Thyroid gland (tissue), 4 donors: ENCODE measurements at regions not wholly inside any gene's neighbourhood (a gene's known extent, or its start where the extent isn't known, plus 50 kb on each side); places are given as distances from the start of the nearest gene placed in this dataset.

Source experiments
- DNase-seq, 2 donors: peaks; one replicate each; pipeline ENCODE4 v3.0.0-alpha.2; 2019
- H3K27ac ChIP-seq, 3 donors: fragments of 200-600 bp; sonication (generic); 1 replicate in 2 of 3; 2 replicates in 1 of 3; pipeline ENCODE4 v1.5.1; 2016 to 2019; ENCODE audit warnings: mild to moderate bottlenecking in 1 of 3, moderate library complexity in 1 of 3
- H3K27me3 ChIP-seq: fragments of 200-600 bp; sonication (generic); one replicate; pipeline ENCODE4 v1.5.1; 2019
- H3K36me3 ChIP-seq, 2 donors: fragments of 200-600 bp; sonication (generic); one replicate each; pipeline ENCODE4 v1.5.1; 2016 to 2019
- H3K4me1 ChIP-seq, 2 donors: fragments of 200-600 bp; sonication (generic); one replicate each; pipeline ENCODE4 v1.5.1; 2017 to 2019
- H3K4me3 ChIP-seq, 3 donors: fragments of 200-600 bp; sonication (generic); replicated peaks in 1 of 3; 1 replicate in 2 of 3; 2 replicates in 1 of 3; pipeline ENCODE4 v1.5.1; 2016; ENCODE audit warnings: mild to moderate bottlenecking in 1 of 3
- H3K9me3 ChIP-seq: fragments of 200-600 bp; sonication (generic); one replicate; pipeline ENCODE4 v1.5.1; 2017
- CTCF ChIP-seq, 6 experiments: fragments of 200-600 bp in 3 of 6; fragments of 450-650 bp in 3 of 6; sonication (generic) in 3 of 6; IDR thresholded peaks; one replicate each; pipeline ENCODE4 v1.5.1; 2016 to 2019; ENCODE audit warnings: antibody characterized with exemption in 6 of 6, mild to moderate bottlenecking in 2 of 6, inconsistent platforms in 1 of 6, moderate library complexity in 1 of 6
- POLR2A ChIP-seq, 2 donors: fragments of 450-650 bp; IDR thresholded peaks; one replicate each; pipeline ENCODE4 v1.6.1; 2017; ENCODE audit warnings: antibody characterized with exemption in 2 of 2, mild to moderate bottlenecking in 2 of 2, moderate library complexity in 1 of 2
- WGBS, 2 donors: methylation state at CpG; one replicate each; pipeline ENCODE4 v1.1.5; 2017; 5-methylcytosine and 5-hydroxymethylcytosine counted together
- intact Hi-C: fragments of 100-400 bp; cut with DNase I; formaldehyde crosslinking; loops from one replicate; pipeline ENCODE4 v1.15.1; 2023

GRCh38 chr18:991441-991840 is 86.8 kb downstream of the ADCYAP1 start:
- no peaks in the 10 kb centered on the region for H3K27me3 ChIP-seq
- H3K27ac ChIP-seq, result no peak overlapping the region
- WGBS, 2 donors, result 72 to 78% methylated on average over 2 of the region's 2 CpGs
- H3K36me3 ChIP-seq, result no peaks in the 10 kb centered on the region
- intact Hi-C loops, result no loop called here
- TF ChIP-seq CTCF (IDR thresholded peaks at IDR 0.05) (no peak), POLR2A (IDR thresholded peaks at IDR 0.05) (no peak)
- no peak overlapping the region for H3K4me3 ChIP-seq
- DNase-seq, result no peak
- no peaks in the 10 kb centered on the region for H3K9me3 ChIP-seq
- H3K4me1 ChIP-seq, result no peaks in the 10 kb centered on the region

- H3K4me3 ChIP-seq, result no peak overlapping the region
- H3K27me3 ChIP-seq, result no peaks in the 10 kb centered on the region
- no peaks in the 10 kb centered on the region for H3K4me1 ChIP-seq
- H3K27ac ChIP-seq, result no peak overlapping the region
- H3K36me3 ChIP-seq, result no peaks in the 10 kb centered on the region
- H3K9me3 ChIP-seq, result no peaks in the 10 kb centered on the region
- TF ChIP-seq POLR2A (IDR thresholded peaks at IDR 0.05) (no peak), CTCF (IDR thresholded peaks at IDR 0.05) (no peak)
- intact Hi-C loops, result no loop called here
- no peak for DNase-seq
- WGBS, 2 donors, result 83 to 91% methylated on average over 3 of the region's 3 CpGs
Observed at GRCh38 chr18:993560-993959, 88.9 kb downstream of the ADCYAP1 start.

GRCh38 chr18:995629-996028 is 91.0 kb downstream of the ADCYAP1 start:
- intact Hi-C loops, result no loop called here
- no peaks in the 10 kb centered on the region for H3K36me3 ChIP-seq
- TF ChIP-seq POLR2A (IDR thresholded peaks at IDR 0.05) (no peak), CTCF (IDR thresholded peaks at IDR 0.05) (no peak)
- H3K4me3 ChIP-seq, result no peak overlapping the region
- H3K27me3 ChIP-seq, result no peaks in the 10 kb centered on the region
- no peak overlapping the region for H3K27ac ChIP-seq
- no peak for DNase-seq
- no peaks in the 10 kb centered on the region for H3K4me1 ChIP-seq
- WGBS, 2 donors, result 62 to 79% methylated on average over 2 of the region's 2 CpGs
- H3K9me3 ChIP-seq, result no peaks in the 10 kb centered on the region

GRCh38 chr18:997499-997898 is 92.8 kb downstream of the ADCYAP1 start:
- intact Hi-C loops, result no loop called here
- H3K27me3 ChIP-seq, result no peaks in the 10 kb centered on the region
- 91 to 94% methylated on average over 1 of the region's 1 CpG for WGBS, 2 donors

GRCh38 chr18:998936-999335 is 94.3 kb downstream of the ADCYAP1 start:
- intact Hi-C loops, result no loop called here
- 33 to 46% methylated on average over 5 of the region's 5 CpGs for WGBS, 2 donors
- no peak for DNase-seq

More at GRCh38 chr18:997499-997898, 92.8 kb downstream of the ADCYAP1 start:
- no peak for TF ChIP-seq CTCF (IDR thresholded peaks at IDR 0.05)
- TF ChIP-seq POLR2A (IDR thresholded peaks at IDR 0.05), result no peak
- H3K36me3 ChIP-seq, result no peaks in the 10 kb centered on the region
- H3K27ac ChIP-seq, result no peak overlapping the region
- no peaks in the 10 kb centered on the region for H3K9me3 ChIP-seq
- DNase-seq, result no peak
- no peaks in the 10 kb centered on the region for H3K4me1 ChIP-seq
- no peak overlapping the region for H3K4me3 ChIP-seq

More at GRCh38 chr18:998936-999335, 94.3 kb downstream of the ADCYAP1 start:
- no peak for TF ChIP-seq CTCF (IDR thresholded peaks at IDR 0.05)
- TF ChIP-seq POLR2A (IDR thresholded peaks at IDR 0.05), result no peak
- Histone ChIP-seq H3K27me3 (no peaks in the 10 kb centered on the region), H3K4me3 (no peak overlapping the region), H3K9me3 (no peaks in the 10 kb centered on the region), H3K27ac (no peak overlapping the region), H3K4me1 (no peaks in the 10 kb centered on the region), H3K36me3 (no peaks in the 10 kb centered on the region)
